GM19193 (cell line): ENCODE measurements at regions not wholly inside any gene's neighbourhood (a gene's known extent, or its start where the extent isn't known, plus 50 kb on each side); places are given as distances from the start of the nearest gene placed in this dataset.

Experiments
- POLR2A ChIP-seq: IDR thresholded peaks from 4 replicates; pipeline ENCODE4 v1.6.1; 2011; ENCODE audit not compliant: insufficient read depth, insufficient read length; ENCODE audit errors: extremely low read depth

GRCh38 chr10:11673346-11674280 lies 62.2 kb upstream of the USP6NL start:
- TF ChIP-seq POLR2A, result no peak

DNA sequence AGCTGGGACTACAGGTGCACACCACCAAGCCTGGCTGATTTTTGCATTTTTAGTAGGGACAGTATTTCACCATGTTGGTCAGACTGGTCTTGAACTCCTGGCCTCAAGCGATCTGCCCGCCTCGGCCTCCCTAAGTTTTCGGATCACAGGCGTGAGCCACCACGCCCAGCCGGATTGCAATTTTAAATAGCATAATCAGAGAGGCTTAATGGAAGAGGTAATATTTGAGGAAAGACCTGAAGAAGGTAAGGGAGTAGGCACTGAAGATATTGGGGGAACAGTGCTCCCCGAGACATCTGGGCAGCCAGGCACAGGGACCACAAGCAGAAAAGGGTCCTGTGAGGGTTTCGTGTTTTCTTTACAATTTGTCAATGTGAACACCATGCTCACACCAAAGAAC lies 61.4 kb upstream of the USP6NL start:
- no peak for TF ChIP-seq POLR2A

DNA sequence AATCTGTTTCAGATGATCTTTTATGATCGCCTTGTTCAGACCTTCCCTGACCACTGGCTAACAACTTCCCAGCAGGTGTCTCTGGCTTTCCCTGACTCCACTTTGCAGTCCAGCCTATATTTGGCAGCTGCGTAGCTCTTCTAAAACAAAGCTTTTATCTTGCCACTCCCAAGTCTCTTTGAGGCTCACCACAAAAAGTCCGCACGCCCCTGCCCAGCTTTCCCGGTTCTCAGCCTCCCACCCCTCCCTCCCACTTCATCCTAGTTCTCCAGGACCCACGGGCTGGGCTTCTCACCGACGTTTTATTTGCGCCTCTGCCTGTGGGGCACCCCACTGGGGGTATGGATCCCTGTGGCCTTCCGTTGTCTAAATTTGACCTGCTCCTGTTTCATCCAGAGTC lies 58.9 kb upstream of the USP6NL start:
- TF ChIP-seq POLR2A, result no peak

DNA sequence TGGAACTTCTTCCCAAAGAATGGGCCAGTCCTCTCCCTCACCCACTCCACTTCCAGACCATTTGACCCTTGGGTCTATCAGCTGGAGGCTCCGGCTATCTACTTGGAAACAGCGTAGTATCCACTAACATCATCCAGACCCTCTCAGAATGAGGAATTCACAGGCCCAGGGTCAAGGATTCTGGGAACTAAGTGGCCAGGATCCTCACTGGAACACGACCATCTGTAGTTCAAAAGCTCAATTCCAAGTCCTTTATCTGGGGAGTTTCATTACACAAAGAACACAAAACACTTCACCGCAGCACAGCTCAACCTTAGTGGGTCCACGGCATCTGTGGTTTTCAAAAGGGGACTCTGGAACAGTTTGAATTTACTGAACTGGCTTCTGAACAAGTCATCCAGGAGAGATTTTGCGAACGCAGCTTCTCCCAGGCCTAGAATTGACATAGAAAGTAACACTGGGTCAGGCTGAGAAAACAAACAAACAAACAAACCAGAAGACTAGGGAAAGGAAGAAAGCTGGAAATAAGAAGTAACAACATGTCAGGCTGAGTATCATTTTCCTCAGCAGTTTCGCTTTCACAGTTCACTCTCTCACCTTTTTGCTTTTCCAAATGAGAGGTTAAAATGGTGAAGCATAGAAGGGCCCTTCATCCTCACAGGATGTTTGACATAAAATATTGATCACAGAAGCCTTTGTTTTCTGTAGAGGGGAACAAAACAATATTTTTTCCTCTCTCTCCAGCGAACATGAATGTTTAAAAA lies 57.6 kb upstream of the USP6NL start:
- TF ChIP-seq POLR2A, result no peak

GRCh38 chr10:11667756-11668155 lies 56.3 kb upstream of the USP6NL start:
- no peak for TF ChIP-seq POLR2A

- TF ChIP-seq POLR2A, result peak; percentile 47
Observed at GRCh38 chr10:11663763-11664555, 52.5 kb upstream of the USP6NL start.

DNA sequence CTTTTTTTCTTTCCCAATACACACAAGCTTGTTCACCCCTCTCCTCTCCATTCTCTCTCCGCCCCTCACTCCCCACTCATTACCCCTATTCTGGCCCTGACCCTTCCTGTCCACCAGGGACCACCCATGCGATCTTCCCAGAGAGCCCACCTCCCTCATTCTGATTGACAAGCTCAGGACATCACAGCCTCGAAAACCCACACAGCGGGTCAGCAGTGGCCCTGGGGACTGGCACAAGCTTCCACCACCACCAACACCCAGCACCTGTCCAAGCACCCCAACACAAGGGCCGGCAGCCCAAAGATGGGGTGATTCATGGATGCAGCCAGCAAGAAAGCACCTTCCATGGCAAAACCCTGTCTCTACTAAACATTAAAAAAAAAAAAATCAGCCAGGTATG lies 50.0 kb upstream of the USP6NL start:
- TF ChIP-seq POLR2A, result no peak
